ENCODE measurements at regions not wholly inside any gene's neighbourhood (a gene's known extent, or its start where the extent isn't known, plus 50 kb on each side); places are given as distances from the start of the nearest gene placed in this dataset.

GRCh38 chr16:73915935-73916334 is 380.7 kb upstream of the PSMD7 start (continued):
- TF ChIP-seq, protein P1, sequence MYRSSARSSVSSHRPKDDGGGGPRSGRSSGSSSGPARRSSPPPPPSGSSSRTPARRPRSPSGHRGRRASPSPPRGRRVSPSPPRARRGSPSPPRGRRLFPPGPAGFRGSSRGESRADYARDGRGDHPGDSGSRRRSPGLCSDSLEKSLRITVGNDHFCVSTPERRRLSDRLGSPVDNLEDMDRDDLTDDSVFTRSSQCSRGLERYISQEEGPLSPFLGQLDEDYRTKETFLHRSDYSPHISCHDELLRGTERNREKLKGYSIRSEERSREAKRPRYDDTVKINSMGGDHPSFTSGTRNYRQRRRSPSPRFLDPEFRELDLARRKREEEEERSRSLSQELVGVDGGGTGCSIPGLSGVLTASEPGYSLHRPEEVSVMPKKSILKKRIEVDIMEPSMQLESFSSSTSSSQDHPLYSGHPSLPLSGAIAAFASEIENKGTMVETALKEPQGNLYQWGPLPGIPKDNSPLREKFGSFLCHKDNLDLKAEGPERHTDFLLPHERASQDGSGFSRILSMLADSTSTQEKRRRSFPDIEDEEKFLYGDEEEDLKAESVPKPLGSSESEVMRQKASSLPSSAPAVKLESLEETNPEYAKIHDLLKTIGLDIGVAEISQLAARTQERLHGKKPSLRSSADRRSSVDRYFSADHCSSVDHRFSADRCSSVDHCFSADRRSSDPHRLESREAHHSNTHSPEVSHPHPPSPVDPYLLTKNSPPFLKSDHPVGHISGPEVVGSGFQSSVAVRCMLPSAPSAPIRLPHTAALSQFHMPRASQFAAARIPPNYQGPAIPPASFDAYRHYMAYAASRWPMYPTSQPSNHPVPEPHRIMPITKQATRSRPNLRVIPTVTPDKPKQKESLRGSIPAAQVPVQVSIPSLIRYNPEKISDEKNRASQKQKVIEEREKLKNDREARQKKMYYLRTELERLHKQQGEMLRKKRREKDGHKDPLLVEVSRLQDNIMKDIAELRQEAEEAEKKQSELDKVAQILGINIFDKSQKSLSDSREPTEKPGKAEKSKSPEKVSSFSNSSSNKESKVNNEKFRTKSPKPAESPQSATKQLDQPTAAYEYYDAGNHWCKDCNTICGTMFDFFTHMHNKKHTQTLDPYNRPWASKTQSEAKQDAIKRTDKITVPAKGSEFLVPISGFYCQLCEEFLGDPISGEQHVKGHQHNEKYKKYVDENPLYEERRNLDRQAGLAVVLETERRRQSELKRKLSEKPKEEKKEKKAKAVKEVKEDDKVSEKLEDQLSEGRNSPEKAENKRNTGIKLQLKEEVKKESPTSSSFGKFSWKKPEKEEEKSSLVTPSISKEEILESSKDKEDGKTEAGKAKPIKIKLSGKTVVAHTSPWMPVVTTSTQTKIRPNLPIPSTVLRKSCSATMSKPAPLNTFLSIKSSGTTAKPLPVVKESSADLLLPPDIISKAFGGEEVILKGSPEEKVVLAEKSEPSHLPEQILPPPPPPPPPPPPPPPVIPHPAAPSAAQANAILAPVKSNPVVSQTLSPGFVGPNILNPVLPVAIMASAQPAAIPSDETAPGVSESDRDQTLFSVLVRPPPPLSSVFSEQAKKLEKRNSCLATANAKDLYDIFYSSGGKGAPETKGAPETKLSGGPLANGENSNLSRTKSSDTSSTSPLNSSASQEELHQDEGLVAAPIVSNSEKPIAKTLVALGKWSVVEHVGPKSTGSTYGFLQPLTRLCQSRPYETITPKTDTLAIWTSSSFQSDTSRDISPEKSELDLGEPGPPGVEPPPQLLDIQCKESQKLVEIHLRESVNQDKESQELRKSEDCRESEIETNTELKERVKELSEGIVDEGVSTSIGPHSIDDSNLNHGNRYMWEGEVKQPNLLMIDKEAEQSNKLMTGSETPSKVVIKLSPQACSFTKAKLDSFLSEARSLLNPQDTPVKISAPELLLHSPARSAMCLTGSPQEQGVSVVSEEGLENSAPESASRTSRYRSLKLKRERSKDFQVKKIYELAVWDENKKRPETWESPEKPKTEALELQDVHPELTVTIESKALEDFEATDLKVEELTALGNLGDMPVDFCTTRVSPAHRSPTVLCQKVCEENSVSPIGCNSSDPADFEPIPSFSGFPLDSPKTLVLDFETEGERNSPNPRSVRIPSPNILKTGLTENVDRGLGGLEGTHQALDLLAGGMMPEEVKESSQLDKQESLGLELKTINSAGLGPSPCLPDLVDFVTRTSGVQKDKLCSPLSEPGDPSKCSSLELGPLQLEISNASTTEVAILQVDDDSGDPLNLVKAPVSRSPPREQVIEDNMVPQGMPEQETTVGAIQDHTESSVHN (CRISPR knock-in tag; IDR thresholded peaks at IDR 0.05) = no peak
- TF ChIP-seq ZMAT3 (CRISPR knock-in tag; conservative IDR thresholded peaks at IDR 0.05) (no peak), FOXO1 (CRISPR knock-in tag; IDR thresholded peaks at IDR 0.05) (no peak), ZSCAN21 (CRISPR knock-in tag; IDR thresholded peaks at IDR 0.05; ENCODE audit: borderline replicate concordance) (no peak), GPN1 (CRISPR knock-in tag; IDR thresholded peaks at IDR 0.05; ENCODE audit: borderline replicate concordance) (no peak), TCF12 (IDR thresholded peaks at IDR 0.05) (no peak), TCF12 (CRISPR knock-in tag; IDR thresholded peaks at IDR 0.05) (no peak)

Data from HepG2 (cell line).